ENCODE measurements at regions not wholly inside any gene's neighbourhood (a gene's known extent, or its start where the extent isn't known, plus 50 kb on each side); places are given as distances from the start of the nearest gene placed in this dataset.

DNA sequence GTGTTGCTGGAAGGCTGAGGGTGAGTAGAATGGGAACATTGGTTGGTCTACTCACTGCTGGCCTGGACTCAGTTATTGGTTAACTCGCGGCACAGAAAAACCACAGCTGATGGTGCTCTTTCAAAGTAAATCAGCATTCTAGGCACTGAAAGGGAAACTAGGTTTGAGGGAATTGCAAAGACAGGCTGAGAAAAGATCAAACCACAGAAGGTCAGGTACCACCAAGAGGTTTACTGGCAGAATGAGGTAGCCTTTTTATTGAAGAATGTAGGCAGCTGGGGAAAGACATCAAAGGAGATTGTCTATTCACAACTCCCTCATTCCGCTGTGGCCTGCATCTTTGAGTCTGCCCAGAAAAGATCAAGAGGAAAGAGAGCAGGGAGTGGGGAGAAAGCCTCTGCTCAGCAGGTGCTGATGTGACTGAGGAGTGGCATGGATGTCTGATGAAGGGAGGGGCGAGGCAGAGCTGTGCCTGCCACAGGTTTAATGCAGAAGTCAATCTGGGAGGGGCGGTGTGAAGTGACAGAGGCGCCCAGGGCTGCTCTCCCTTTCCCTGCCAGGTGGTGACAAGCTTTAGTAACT is 255.5 kb downstream of the MAN2A1 start:
- DNase-seq (ENCODE audit: low read depth in 3 of 3) = no peak

DNA sequence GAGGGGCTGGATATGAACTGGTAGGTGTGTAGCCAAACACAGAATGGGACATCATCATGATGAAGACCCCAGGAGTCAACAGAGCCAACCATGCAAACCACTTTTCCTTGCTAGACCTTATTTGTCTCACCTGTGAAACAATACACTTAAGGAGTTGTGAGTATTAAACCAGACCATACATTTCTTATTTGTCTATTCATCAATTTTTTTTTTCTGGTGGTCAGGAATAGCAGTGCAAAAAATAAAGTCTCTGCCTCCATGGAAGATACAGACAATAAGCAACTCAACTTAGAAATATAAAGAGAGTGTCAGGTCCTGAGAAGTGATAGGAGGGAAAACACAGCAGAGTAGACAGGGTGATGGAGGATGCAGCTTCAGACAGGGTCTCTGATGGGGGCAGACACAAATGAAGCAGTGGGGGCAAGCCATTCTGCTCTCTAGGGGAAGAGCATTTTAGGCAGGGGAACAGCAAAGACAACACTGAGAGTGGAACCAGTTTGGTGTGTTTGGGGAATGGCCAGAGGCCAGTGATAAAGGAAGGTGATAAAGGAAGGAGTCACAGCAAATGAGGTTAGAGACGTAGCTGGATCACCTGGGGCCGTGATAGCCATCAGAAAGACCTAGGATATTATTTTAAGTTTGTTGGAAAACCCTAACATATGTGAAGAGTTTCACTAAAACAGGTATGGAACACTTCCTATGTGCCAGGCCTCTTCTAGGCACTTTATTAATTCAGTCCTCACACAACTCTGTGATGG is 256.2 kb downstream of the MAN2A1 start:
- DNase-seq (ENCODE audit: low read depth in 3 of 3) = no peak

DNA sequence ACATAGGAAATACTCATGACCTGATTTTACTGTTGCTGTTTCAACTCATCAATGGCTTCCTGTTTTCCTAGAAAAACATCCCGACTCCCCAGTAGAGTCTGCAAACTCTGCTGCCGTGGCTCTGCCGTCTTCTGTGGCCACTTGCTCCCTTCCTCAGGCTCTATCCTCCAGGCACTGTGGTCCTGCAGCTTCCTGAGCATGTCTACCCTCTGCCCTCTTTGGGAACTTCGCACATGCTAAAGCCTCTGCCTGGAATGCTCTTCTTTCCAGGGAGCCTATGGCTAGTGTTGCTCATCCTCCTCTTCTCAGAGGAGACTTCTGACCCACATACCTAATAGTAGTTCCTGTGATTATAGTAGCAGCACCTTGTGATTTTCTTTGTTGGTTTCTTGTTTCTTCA is 256.9 kb downstream of the MAN2A1 start:
- no peak for DNase-seq (ENCODE audit: low read depth in 3 of 3)

DNA sequence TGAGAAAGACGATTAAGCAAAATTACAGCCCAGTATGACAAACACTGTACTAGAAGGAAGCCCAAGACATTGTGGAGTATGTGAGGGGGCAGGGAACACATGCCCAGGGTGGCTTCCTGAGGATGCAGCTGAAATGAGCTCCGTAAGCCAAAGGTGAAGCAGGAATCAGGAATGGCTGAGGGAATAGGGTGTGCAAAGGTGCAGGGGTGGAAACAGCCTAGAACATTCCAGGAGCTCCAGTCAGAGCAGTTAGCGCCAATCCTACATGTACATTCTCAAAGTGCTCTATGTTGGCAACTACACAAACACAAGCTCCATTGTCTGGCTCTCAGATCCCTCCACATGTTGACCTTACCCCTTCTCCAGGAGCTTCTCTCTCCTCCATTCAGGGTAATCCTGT is 257.9 kb downstream of the MAN2A1 start:
- no peak for DNase-seq (ENCODE audit: low read depth in 3 of 3)

DNA sequence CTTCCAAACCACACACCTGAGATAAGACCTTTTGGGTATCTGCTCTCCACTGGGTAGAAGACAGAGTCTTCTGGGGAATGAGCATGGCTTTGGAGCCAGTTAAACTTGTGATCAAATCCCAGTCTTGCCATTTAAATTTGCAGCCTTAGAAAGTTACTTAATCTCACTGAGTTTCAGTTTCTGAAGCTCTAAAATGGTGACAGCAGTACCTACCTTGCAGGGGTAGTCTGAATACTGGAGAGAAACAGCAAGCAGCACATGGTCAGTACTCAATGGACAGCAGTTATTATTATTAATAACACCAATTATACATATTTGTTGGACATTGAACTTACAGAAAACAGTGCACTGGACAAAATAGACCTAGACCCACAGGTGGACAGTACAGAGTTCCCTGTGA is 260.9 kb downstream of the MAN2A1 start:
- no peak for DNase-seq (ENCODE audit: low read depth in 3 of 3)

DNA sequence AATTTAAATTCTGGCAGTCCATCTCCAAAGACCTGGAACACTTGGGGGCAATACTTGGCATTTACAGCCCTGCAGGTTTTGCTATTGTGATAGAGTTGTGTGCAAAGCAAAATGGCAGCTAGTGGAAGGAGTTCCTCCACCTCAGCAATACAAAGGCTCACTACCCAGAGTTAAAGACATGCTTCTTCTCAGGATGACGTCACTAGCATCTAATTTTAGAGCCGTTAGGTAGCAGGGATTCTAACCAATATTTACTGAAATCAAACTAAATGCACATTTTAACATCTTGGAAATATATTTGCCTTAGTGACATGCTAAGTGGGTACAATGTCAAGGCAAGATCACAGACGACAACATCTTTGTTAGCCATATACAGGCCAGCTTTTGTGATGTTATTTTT is 261.6 kb downstream of the MAN2A1 start:
- no peak for DNase-seq (ENCODE audit: low read depth in 3 of 3)

DNA sequence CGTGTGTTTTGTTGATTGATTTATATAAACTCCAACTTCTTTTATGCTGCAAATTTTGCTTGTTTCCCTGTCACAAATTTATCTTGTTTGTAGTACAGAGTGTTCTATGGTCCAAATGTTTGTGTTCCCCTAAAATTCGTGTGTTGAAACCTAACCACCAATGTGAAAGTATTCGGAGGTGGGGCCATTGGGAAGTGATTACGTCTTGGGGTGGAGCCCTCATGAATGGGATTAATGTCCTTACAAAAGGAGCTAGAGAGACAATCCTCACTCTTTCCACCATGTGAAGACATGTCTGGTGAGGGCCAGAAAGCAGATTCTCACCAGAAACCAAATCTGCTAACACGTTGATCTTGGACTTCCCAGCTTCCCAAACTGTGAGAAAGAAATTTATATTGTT is 262.0 kb downstream of the MAN2A1 start:
- no peak for DNase-seq (ENCODE audit: low read depth in 3 of 3)

DNA sequence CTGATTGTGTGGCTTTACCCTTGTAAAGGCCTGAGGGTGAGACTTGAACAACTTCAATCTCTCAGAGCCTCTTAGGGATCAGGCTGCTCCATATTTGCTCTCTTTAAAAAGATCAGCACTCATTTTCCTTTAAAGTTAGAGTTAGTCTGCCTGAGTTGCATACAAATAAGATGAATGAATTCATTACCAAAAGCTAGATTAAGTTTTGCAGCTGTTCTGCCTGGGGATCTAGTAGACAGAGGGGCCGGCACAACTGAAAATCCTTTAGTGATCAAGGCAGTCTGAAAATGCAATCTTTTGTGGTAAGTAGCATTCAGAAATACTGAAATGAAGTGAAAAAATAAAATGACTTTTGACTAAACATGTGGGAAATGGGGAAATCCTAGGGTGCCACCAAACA is 264.0 kb downstream of the MAN2A1 start:
- no peak for DNase-seq (ENCODE audit: low read depth in 3 of 3)

DNA sequence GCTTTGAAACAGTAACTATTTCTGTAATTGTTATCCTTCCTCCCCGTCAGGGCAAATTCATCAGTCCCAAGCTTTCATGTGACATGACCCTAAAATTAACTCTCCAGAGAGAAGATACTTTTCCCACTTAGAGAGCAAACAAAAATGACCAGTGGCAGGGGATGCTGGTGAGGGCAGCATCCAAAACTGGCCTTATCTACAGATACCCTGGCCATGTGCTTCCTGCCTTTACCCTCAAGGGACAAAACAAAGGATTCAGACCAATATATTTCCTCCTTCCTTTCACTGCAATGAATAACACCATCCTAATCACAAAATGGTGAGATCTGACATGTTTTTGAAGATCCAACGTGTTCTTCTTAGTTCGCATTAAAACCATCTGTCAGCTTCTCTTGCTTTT is 267.2 kb downstream of the MAN2A1 start:
- no peak for DNase-seq (ENCODE audit: low read depth in 3 of 3)

DNA sequence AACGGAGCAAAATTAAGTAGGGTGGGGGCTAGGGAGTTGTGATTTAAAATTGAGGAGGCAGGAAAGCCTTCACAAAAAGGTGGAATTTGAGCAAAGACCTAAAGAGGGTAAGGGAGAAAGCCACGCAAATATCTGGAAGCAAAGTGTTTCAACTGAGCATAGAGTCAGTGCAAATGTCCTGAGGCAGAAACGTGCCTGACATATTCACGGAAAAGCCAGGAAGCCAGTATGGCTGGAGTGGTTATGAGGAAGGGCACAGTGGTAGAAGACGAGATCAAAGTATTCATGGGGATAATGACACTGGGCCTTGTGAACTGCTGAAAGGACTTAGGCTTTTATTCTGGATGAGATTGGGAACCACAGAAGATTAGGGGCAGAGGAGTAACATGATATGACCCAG is 268.4 kb downstream of the MAN2A1 start:
- DNase-seq (ENCODE audit: low read depth in 3 of 3) = no peak

DNA sequence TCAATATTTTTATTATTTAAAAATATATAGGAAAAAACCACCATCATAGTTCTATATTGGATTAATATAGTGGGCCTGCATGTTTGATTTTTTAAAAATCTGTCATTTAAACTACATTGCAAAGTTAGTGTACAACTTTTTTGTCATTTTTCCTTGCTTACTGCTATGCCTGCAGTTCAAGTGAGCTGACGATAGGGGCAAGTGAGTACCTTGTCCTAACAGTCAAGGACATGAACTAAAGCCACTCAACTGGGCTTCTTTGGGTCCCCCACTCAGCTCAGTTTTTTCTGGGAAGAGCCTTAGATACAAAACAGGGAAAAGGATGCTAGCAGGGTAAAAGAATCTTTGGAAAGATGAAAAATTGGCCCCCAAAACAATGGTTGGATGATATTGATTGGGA is 269.9 kb downstream of the MAN2A1 start:
- DNase-seq (ENCODE audit: low read depth in 3 of 3) = no peak

DNA sequence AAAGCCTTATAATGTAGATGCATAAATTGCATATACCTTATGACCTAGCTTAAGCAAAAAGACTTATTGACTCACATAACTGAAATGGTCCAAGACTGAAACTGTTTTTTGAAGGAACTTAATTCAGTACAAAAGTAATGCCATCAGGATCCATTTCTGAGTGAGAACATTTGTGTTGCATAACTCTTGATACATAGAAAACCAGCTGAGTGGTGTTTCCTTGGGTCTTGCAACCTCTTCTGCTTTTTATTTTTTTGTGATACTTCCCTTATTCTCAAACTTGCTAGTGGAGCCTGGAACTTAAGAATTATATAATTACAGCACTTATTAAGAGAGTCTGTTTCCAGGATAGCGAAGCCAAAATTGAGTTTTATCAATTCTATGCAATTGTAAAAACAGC is 272.0 kb downstream of the MAN2A1 start:
- DNase-seq (ENCODE audit: low read depth in 3 of 3) = no peak

DNA sequence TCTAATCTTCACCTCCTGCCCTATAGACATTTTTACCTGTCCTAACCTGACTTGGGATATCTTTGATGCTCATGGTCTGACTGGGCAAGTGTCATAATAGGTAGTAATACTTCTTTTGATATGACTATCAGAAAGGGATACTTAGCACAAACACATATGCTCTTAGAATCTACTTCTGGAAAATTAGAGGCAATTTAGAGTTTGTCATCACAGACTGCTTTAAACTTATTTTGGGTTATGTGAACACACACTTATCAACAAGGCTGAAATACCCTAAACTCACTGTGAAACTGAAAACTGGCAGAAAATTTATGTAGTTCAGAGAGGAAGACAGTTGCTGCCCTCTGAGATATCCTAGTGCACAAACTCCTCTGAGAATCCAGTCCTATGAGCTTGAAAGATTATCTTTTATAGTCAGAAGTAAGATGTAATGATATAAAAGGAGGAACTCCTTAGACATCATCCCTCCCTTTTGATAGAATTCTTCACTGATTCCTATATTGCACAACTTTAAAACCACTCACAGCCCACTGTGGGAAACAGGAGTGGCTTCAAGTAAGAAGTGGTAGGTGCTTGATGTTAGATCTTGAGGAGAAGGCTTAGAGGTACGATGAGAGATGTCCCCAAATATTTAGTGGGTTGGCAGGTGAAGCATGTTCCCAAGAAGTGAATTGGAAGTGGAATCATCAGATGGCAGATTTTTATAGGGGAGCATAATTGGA is 273.3 kb downstream of the MAN2A1 start:
- no peak for DNase-seq (ENCODE audit: low read depth in 3 of 3)

DNA sequence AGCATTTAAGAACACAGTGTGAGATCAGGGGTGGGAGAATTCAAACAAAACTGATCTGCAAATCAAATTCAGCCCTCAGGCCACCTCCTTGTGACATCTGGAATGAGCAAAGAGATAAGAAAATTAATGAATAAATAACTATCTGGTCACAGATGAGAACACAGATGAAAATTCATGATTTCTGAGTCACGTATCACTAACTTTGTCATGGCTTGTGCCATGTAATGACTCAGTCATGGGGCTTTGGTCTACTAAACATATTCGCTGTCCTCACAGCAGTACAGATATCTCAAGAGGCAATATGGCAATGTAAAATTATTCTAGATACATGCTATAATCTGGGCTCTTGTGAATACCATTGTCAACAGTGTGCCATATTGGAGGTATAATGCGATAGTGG is 274.4 kb downstream of the MAN2A1 start:
- no peak for DNase-seq (ENCODE audit: low read depth in 3 of 3)

DNA sequence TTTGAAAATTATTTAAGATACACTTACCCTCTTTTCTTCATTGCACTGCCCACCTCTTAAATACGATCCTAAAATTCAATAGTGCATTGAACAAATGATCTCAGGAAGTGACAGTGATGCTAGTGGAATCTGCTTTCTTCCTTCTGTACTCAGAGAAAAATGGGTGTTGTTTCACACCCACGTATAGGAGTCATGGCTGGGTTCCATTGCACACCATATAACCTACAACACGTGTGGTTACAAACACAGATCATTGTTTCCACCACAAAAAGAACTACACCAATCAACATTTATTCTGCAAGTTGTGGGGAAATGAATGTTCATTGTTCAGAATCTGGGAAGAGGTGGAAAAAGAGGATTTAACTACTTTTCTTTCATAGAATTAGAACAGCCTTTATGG is 275.9 kb downstream of the MAN2A1 start:
- DNase-seq (ENCODE audit: low read depth in 3 of 3) = no peak

DNA sequence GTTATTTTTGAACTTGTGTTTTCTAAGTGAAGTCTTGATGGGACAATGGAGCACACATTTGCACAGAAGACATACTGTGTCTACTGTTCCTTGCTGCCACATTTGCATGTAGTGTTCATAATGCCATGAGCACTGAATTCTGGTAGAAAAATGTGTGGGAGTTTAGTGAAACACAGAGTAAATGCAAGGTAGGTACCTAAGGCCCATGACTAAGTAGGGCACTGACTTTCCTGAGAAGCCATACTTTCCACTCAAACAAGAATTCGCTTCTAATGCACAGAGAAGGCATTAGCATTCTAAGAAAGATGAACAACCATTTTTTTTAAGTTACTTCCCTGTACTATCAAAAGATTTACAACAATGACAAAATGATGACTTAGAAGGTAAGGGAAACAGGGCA is 282.2 kb downstream of the MAN2A1 start:
- no peak for DNase-seq (ENCODE audit: low read depth in 3 of 3)

DNA sequence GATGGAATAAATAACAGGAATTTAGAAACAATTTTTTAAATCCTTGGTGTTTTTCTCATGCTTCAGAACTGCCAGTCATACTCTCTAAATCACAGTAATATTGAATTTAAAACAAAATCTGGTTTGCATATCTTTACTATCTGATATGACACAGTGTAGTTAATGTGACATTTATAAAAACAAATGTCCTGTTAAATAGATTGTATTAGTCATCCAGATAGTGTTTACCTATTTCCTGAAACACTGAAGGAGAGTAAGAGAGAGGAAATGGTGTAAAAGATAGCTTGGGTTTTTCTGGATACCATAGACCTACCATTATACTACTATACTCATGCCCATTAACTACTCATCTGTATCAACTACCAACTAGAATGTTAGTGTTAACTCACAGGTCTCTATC is 292.3 kb downstream of the MAN2A1 start:
- no peak for DNase-seq (ENCODE audit: low read depth in 3 of 3)

DNA sequence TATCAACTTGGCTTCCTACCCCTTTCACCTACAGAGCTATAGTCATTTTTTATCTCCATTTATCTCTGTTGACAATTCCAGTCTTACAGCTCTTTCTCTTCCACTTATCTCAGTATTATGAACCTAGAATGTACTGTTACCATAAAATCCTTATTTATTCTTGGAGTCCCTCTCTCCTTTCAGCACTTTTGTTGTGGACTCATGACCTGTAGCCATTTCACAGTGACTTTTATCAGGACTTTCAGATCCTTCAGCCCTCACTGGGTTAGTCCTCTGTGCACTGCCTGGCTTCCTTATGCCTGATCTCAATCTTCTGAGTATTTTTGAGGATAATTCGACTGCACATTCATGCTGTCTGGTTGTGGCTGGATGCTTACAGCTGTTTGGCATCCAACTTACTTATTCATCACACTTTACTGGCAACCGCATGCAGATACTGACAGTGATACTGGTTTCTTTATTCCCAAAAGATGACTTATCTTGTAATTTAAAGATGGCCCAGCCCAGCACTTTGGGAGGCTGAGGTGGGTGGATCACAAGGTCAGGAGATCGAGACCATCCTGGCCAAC is 293.3 kb downstream of the MAN2A1 start:
- no peak for DNase-seq (ENCODE audit: low read depth in 3 of 3)

DNA sequence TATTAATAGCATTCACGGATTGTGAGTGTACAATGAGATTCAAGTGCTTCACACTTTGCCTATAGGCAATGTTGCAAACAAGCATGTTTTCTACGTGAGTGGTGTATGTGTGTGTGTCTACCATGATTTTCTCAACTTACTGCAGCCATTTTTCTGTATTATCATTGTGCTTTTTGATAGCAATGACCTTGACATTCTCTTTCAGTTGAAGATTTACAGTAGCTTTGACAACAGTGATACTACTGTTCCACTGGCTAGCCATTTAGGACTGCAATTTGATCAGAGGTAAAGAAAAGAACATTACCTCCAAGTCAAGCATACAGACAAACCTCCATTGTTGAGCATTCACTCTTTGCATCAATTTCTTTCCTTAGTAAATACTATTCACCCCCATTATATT is 297.0 kb downstream of the MAN2A1 start:
- DNase-seq (ENCODE audit: low read depth in 3 of 3) = no peak

DNA sequence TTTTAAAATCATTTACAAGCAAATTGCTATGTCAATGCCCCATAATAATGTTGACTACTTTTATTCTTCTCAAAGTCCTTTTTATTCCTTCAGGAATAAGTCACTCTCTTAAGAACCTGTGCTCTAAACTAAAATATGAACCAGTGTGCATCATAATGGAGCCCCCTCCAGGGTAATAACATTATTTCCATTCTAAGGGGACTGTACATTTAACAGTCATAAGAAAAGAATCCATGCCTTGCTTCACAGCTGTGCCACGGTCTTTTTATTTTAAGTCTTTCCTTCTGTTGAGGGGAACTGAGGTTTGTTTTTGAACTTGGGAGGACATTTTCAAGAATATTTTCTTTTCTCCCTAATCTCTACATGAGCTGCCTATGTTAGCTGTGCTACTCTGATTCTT is 297.6 kb downstream of the MAN2A1 start:
- no peak for DNase-seq (ENCODE audit: low read depth in 3 of 3)

DNA sequence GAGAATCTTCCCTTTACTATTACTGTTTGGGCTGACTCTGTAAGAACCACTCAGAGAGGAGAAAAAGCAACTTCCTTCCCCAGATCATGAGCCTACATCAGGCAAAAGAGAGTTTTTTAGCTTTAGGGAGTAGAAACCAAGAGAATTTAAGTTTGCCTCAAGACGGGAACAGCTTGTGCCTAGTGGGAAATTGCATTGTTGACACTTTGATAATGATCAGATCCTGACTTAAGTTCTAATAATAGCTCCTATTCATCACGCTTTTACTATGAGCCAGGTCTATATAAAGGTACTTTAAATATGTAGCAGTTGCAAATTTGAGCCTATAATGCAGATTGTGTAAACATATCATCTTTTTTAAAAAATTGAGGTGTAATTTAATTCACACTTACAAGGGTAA is 298.2 kb downstream of the MAN2A1 start:
- no peak for DNase-seq (ENCODE audit: low read depth in 3 of 3)

DNA sequence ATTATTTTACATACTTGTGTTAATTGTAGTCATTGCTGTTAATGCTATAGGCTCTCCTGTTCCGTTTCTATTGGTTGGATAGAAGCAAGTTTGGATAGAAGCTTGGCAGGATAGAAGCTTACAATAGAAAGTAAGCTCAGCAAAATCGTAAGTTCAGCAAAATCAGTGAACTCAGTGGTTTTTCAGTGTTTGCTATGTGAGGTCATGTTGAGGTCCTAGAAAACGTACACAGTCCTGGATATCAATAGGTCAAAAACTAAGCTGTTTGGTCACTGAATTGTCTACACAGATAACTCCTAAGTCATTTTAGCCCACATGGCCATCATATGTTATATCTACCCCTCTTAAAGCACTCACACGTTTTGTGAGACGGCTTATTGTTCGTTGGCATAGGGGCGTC is 299.4 kb downstream of the MAN2A1 start:
- DNase-seq (ENCODE audit: low read depth in 3 of 3) = no peak
